Chondrocyte (in vitro differentiated cells): ENCODE measurements at regions not wholly inside any gene's neighbourhood (a gene's known extent, or its start where the extent isn't known, plus 50 kb on each side); places are given as distances from the start of the nearest gene placed in this dataset.

ENCODE experiments used
- DNase-seq: peaks from one replicate; pipeline ENCODE4 v3.0.0; 2021; ENCODE audit warnings: mixed read lengths, low spot score
- H3K27ac Mint-ChIP-seq: one replicate; pipeline ENCODE4 v1.8.0; 2021; ENCODE audit warnings: mild to moderate bottlenecking, moderate library complexity, mixed read lengths; ENCODE audit not compliant: unreplicated experiment
- H3K27me3 Mint-ChIP-seq: 2 replicates; pipeline ENCODE4 v1.8.0; 2021; ENCODE audit warnings: low read depth, mixed read lengths
- H3K36me3 Mint-ChIP-seq: 2 replicates; pipeline ENCODE4 v1.8.0; 2021; ENCODE audit warnings: low read depth, mixed read lengths
- H3K4me1 Mint-ChIP-seq: 2 replicates; pipeline ENCODE4 v1.8.0; 2021; ENCODE audit warnings: low read depth, mild to moderate bottlenecking, mixed read lengths
- H3K4me3 Mint-ChIP-seq: one replicate; pipeline ENCODE4 v1.8.0; 2021; ENCODE audit warnings: mild to moderate bottlenecking, moderate library complexity, mixed read lengths; ENCODE audit not compliant: unreplicated experiment
- H3K9me3 Mint-ChIP-seq: 2 replicates; pipeline ENCODE4 v1.8.0; 2021; ENCODE audit warnings: low read depth, mixed read lengths
- TF ChIP-seq, protein P1 (sequence below): fragments of 200-600 bp; sonication (generic); IDR thresholded peaks from 2 replicates; pipeline ENCODE4 v1.5.0; 2021; ENCODE audit warnings: antibody characterized with exemption, mild to moderate bottlenecking, moderate library complexity

DNA sequence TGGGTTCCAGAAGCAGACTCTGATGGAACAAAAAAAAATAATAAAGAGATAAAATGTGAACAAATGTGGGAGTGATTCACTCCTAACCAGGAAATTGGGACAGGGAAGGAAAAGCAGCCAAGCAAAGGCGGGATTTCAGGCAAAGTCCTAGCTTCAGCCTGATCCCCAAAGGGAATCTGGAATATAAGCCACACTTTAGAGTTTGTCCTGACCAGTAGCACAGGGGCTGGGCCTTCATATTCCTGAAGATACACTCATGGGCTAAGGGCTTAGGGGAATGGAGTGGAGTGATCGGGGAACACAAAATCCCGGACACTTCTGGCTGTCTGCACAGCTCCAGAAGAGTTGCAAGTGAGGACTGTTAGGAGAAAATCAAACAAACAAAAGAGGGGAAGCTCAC lies 135.0 kb upstream of the COL8A1 start:
- H3K27ac Mint-ChIP-seq: peak overlapping the region; percentile 96
- no peak overlapping the region for H3K4me3 Mint-ChIP-seq
- DNase-seq: no peak
- TF ChIP-seq, protein P1, sequence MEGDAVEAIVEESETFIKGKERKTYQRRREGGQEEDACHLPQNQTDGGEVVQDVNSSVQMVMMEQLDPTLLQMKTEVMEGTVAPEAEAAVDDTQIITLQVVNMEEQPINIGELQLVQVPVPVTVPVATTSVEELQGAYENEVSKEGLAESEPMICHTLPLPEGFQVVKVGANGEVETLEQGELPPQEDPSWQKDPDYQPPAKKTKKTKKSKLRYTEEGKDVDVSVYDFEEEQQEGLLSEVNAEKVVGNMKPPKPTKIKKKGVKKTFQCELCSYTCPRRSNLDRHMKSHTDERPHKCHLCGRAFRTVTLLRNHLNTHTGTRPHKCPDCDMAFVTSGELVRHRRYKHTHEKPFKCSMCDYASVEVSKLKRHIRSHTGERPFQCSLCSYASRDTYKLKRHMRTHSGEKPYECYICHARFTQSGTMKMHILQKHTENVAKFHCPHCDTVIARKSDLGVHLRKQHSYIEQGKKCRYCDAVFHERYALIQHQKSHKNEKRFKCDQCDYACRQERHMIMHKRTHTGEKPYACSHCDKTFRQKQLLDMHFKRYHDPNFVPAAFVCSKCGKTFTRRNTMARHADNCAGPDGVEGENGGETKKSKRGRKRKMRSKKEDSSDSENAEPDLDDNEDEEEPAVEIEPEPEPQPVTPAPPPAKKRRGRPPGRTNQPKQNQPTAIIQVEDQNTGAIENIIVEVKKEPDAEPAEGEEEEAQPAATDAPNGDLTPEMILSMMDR: no peak
- peaks cover 90% of the 10 kb centered on the region for H3K4me1 Mint-ChIP-seq
- H3K36me3 Mint-ChIP-seq: peaks cover 6% of the 10 kb centered on the region
- H3K9me3 Mint-ChIP-seq: no peaks in the 10 kb centered on the region
- H3K27me3 Mint-ChIP-seq: no peaks in the 10 kb centered on the region

DNA sequence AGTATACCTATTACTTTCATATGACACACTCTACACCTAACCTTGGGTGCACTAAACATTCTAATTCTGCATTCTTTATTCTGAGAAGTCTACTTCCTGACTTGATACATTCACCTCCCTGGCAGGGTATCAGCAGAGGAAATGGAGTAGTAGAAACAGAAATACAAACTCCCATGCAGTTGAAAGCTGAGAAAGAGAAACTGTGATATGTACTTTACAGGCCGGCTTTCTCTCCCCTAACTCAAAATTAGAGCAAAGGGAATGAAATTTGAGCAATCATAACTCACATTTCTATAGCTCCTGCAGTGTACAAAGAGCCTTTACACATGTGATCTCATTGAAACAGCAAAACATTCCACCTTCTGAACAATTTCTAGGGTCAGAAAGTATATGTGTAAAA lies 135.5 kb upstream of the COL8A1 start:
- no peak for DNase-seq
- H3K4me1 Mint-ChIP-seq: peaks cover 90% of the 10 kb centered on the region
- H3K36me3 Mint-ChIP-seq: peaks cover 4% of the 10 kb centered on the region
- no peaks in the 10 kb centered on the region for H3K27me3 Mint-ChIP-seq
- H3K9me3 Mint-ChIP-seq: no peaks in the 10 kb centered on the region
- peak overlapping the region; percentile 96 for H3K27ac Mint-ChIP-seq
- TF ChIP-seq, protein P1: no peak
- H3K4me3 Mint-ChIP-seq: no peak overlapping the region

DNA sequence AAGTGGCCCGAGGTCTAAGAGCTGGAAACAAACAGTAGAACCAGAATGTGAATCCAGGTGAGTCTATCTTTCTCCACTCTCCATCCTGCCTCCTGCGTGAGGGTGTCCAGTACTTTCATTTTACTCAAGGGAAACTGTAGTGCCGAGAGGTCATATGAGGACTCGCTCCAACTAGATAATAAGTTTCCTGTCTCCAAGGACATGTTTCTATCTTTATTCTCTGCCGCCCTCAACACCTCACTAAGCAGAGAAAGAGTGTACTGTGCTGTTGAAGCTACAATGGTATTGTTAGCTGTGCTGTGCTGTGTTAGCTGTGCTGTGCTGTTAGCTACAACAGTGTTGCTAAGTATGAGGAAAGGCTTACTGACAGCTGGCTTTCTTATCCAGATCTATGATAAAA lies 137.9 kb upstream of the COL8A1 start:
- peaks cover 87% of the 10 kb centered on the region for H3K4me1 Mint-ChIP-seq

DNA sequence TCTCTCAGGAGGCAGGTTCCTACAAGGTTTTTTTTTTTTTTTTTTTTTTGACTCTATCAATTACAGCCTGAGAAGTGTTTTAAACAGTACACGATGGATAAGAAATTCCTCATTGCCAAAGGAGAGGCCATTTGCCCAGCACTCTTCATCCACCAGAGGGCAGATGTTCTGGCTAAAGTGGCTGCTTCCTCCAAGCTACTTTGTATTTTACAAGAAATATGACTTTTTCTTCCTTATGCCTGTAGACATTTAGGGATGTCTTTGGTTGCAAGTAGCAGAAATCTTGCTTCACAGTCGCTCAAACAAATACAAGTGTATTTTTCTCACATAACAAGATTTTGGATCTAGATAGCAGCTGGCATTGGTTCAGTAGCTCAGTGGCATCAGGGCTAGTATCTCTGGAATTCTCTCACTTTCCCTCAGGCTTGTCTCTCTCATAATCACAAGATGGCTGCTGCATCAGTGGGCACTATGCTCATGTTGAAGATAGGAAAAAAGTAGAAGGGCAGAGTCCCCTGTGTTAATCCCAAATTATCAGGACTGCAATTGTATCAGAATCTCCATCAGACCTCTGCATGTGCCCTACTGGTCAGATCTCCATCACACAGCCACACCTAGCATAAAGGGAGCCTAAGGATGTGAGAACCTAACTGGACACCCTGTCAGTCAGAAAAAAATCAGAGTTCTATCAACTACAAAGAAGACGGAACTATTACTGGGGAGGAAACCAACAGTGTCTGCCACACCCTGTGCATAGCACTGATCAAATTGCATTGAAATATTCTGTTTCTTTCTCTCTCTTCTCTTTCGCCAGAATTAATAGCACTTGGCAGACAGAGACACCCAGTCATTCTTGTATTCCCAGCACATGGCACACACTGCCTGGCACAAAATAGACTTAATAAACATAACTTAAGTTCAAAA lies 138.9 kb upstream of the COL8A1 start:
- peak overlapping the region; percentile 89 for H3K27ac Mint-ChIP-seq
- H3K36me3 Mint-ChIP-seq: peaks cover 9% of the 10 kb centered on the region
- H3K4me1 Mint-ChIP-seq: peaks cover 91% of the 10 kb centered on the region
- H3K4me3 Mint-ChIP-seq: peak overlapping the region; percentile 37
- no peaks in the 10 kb centered on the region for H3K27me3 Mint-ChIP-seq
- H3K9me3 Mint-ChIP-seq: peaks cover 13% of the 10 kb centered on the region
- DNase-seq: no peak
- TF ChIP-seq, protein P1: peak; percentile 88

More for the DNA sequence above, 137.9 kb upstream of the COL8A1 start:
- DNase-seq: no peak
- peak overlapping the region; percentile 89 for H3K27ac Mint-ChIP-seq
- H3K9me3 Mint-ChIP-seq: peaks cover 8% of the 10 kb centered on the region
- TF ChIP-seq, protein P1: no peak
- no peaks in the 10 kb centered on the region for H3K27me3 Mint-ChIP-seq
- H3K36me3 Mint-ChIP-seq: peaks cover 7% of the 10 kb centered on the region
- no peak overlapping the region for H3K4me3 Mint-ChIP-seq

DNA sequence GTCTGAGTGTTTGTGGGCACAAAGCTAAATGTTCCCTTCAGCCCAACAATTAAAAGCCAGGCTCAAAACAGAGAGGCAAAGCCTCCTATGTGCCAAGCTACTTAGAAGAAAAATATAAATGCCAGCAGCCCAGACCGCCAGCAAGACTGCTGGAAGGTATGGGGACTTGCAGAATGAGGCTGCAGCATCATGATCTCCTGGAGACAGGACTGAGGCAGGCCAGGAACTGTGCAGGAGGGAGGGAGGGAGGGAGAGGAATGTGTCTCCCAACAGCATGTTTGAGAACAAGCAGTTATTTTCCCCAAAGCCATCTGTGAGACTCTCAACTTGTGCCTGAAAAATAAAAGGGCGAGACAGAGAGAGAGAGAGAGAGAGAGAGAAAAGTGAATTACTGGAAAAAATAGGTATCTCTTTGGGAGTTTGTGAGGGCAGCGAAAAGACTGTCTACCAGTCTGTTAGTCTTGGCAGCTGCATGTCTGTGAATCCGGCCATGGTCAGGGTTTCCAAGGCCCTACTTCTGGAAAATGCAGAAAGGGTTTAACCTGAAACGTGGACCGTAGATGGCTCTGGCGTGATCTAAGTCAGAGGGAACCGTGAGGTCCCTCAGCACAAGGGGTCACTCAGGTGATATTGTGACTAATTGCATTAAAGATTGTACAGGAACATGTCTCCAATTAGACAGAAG lies 139.7 kb upstream of the COL8A1 start:
- Mint-ChIP-seq H3K4me3 (peak overlapping the region; percentile 37), H3K4me1 (peaks cover 88% of the 10 kb centered on the region), H3K36me3 (peaks cover 10% of the 10 kb centered on the region), H3K9me3 (peaks cover 17% of the 10 kb centered on the region), H3K27me3 (no peaks in the 10 kb centered on the region), H3K27ac (peak overlapping the region; percentile 89)
- DNase-seq: no peak
- TF ChIP-seq, protein P1: peak; percentile 42
